ENCODE measurements at regions not wholly inside any gene's neighbourhood (a gene's known extent, or its start where the extent isn't known, plus 50 kb on each side); places are given as distances from the start of the nearest gene placed in this dataset.
A peak's percentile ranks its signal among the peaks of the same experiment; 100 is the strongest.
"Not testable (repeated sequence)": the region's sequence is repeated elsewhere in the genome, so short reads cannot be mapped to it uniquely, and the experiment has no call there.

GRCh38 chr12:83886479-83886878 is 1026.1 kb downstream of the SLC6A15 start:
- DNase-seq: no peak

GRCh38 chr12:83870921-83871599 is 1041.5 kb downstream of the SLC6A15 start:
- DNase-seq: not testable (repeated sequence)

DNA sequence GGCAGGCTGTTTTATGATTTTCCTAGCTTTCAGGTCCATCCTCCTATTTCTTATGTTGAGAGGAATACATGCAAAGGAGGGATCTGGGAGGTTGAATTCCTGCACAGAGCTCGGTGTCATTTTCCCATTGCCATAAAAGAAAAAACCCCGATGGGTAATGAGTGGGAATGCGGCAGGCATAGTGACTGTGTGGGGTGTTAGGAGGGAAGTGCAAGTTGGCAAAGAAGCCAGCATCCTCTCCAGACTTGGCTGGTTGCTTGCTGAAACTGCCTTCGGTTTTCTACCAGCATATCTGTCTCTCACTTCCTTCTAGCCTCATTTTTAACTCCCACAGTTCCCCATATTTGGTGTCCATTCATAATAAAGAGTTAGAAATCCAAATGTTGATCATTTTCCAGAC is 1046.1 kb downstream of the SLC6A15 start:
- DNase-seq: no peak

DNA sequence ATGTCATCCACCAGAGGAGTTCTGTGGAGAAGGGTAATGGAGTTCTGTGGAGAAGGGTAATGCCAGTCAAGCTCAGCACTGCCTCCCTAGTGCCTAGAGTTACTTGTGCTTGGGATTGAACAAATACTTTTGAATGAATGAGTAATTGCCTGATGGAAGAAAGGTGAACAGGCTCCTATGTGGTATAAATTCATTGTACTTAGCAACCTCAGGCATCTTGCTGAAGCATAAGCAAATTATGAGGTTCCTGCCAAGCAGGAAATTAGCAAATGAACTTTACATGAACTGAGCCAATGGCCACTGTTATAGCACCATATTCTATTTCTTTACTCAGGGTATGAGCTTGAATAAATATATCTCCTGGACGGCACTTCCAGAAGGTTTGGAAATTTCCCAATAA is 1047.2 kb downstream of the SLC6A15 start:
- no peak for DNase-seq

DNA sequence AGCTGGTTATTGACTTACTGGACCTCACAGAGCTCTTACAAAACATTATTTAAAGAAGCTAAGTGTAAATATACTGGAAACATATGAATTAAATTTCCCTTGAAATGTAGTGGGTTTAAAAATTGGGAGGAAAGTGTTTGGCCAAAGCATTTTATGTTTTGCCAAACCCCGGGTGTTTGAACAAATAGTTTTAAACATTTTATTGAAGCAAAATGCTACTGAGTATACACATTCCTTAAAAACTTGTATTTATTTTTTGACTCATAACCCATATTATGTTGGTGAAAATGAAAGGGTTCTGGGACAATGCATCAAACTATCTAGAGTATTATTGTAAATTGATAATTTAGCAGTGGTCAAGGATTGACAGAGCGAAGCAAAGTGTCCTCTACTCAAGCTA is 1048.5 kb downstream of the SLC6A15 start:
- no peak for DNase-seq

- DNase-seq: no peak
These were observed 1053.6 kb downstream of the SLC6A15 start for GRCh38 chr12:83859021-83859420.

- DNase-seq: no peak
These were observed 1055.8 kb downstream of the SLC6A15 start for GRCh38 chr12:83856803-83857202.

- no peak for DNase-seq
These were observed 1062.1 kb downstream of the SLC6A15 start for GRCh38 chr12:83850531-83850930.

- no peak for DNase-seq
These were observed 1063.9 kb downstream of the SLC6A15 start for GRCh38 chr12:83848702-83849101.

- no peak for DNase-seq
These were observed 1069.1 kb downstream of the SLC6A15 start for GRCh38 chr12:83843541-83843940.

GRCh38 chr12:83841620-83842019 is 1071.0 kb downstream of the SLC6A15 start:
- no peak for DNase-seq

DNA sequence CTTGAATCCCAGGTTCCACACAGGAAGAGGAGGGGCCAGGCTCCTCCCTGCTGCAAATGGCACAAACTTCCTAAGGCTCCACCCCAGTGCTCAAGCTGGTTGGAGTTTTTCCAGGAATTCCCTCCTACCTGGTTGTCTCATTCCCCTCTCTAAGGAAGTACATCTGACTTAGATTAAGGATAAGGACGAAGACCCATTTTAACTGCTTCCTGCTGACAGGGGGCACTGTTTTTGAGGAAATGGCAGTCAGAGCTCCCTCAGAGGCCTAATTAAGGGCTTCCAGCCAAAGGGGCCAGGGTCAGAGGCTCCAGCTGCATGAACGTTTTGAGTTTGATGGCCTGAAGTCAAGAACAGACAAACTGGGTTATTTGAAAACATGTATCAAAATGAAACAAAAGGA is 1084.7 kb downstream of the SLC6A15 start:
- DNase-seq: no peak

DNA sequence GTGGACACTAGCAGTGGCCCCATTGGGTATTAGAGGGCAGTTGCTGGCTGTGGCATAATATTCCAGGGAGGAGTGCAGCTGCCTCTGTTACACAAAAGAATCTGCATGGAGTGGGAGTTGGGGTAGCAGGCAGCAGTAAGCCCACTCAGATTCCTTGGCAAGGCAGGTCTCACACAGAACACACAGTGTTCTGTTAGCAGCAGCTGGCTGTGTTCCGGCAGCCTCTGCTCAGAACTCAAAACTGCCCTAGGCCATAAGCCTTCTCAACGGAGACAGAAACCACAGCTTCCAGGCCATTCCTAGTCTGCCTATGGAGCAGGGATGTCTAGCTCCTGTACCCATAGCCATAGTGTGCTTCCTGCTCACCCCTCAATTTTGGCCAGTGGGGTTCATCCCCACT is 1085.4 kb downstream of the SLC6A15 start:
- no peak for DNase-seq

DNA sequence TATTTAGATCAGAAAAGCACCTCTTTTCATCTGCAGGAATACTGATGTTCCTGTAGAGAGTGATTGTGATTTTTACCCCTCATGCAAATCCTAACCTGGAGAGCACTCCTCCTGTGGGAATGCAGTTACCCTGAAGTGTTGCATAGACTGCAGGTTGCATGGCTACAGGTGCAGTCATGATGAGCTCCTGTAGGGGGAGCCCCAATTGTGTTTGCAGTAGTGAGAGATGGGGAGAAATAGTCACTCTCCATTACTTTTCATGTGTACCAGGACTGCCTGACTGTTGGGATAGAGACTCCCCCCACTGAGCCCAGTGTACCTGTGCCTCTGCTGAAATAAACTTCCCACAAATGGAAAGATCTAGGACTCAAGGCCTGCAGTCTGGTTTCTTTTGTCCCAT is 1086.5 kb downstream of the SLC6A15 start:
- DNase-seq: no peak

DNA sequence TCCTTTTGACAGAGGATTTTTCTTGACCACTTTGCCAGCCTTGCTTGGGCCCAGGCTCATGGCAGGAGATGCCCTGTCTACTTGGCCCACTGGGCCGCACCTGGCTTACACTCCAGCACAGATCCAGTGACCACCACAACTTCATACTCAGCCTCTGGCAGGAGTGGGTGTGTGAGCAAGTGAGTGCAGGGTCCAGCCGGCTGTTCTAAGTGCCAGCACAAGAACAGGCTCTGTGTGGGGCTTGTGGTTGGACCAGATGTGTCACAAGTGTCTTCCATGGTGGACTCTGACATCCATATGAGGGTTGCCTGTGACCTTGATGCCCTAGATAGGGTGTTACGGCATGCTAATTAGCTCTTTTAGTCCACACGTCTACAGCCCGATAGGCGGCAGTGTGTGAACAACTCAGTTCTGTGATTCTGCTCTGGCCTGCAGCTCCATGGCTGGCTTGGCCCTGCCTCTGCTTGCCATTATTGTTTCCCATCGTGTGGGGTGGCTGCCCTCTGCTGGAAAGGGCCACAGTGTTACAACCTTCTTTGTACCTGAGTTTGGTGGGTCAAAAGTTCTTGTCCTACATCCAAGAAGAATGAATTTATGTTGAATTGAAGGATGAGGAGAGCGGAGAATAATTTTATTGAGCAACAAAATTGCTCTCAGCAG is 1089.1 kb downstream of the SLC6A15 start:
- DNase-seq: peak in 1 of 2 donors; percentile 28

GRCh38 chr12:83821967-83822366 is 1090.6 kb downstream of the SLC6A15 start:
- no peak for DNase-seq

DNA sequence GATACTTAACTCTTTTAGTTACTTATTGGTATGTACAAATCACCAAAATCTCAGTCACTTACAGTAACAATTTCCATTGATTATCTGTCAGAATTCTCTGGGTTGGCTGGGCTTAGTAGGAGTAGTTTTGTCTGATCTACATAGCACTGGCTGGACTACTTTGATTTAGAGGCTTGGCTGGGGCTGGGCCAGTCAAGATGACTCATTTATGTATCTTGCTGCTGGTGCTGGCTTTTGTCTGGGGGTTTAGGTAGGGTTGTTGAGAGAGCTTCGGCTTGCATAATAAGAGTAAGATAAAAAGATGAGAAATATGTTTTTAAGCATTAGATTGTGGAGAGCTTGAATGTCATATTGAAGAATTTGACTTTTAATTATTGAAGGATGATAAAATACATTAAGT is 1093.7 kb downstream of the SLC6A15 start:
- no peak for DNase-seq

GRCh38 chr12:83817730-83818129 is 1094.9 kb downstream of the SLC6A15 start:
- DNase-seq: no peak

DNA sequence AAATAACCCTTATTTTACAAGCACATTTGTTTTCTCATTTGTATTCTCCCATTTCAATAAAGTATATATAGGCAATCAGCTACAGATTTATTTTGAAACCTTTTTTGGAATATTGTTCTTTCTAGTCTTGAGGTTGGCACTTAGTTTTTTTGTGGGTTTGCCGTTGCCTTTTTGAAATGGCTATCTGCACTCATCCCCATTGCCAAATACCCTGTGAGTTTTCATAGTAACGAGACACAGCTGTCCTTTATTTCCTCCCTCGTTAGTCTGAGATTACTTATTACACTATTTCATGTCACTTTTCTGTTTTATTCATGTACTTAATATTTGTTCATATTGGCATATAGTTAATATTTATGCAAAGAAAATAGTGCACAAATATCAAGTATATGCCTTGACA is 1104.0 kb downstream of the SLC6A15 start:
- no peak for DNase-seq

- no peak for DNase-seq
These were observed 1104.7 kb downstream of the SLC6A15 start for GRCh38 chr12:83807871-83808270.

GRCh38 chr12:83805873-83806272 is 1106.7 kb downstream of the SLC6A15 start:
- no peak for DNase-seq

DNA sequence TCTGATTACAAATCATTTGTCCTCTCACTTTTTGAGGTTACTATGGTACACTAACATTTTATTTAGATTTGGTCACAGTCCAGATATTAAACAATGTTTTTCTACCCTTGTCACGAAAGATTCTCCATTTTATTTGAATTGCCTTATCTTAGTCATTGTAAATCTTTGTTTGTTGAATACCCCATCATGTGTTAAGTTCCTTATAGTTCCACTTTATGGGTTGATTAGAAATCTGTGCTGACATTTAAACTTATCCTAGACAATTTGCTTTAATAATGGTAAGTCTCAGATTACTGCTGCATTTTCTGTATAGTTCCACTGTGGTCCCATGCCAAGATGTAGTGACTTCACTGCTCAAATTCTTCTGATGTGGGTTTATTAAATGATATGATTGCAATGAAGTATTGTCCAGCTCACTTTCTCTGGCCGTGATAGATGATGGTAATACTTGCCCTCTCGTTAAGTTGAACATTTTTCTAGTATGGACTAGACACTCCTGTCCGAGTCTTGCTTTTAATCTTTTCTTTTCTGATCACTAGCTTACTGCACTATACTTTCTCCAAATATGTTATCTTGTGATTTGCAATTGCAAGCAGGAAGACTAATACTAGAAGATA is 1107.3 kb downstream of the SLC6A15 start:
- DNase-seq: no peak

GRCh38 chr12:83801972-83802371 is 1110.6 kb downstream of the SLC6A15 start:
- no peak for DNase-seq

GRCh38 chr12:83800022-83800421 is 1112.6 kb downstream of the SLC6A15 start:
- no peak for DNase-seq
